Astrocyte of the cerebellum (primary cell): ENCODE measurements at regions not wholly inside any gene's neighbourhood (a gene's known extent, or its start where the extent isn't known, plus 50 kb on each side); places are given as distances from the start of the nearest gene placed in this dataset.

Source experiments
- DNase-seq: peaks from one replicate; pipeline ENCODE4 v3.0.0-alpha.2; 2011; ENCODE audit warnings: low read depth
- H3K4me3 ChIP-seq: 2 replicates; pipeline ENCODE4 v1.5.1; 2011; ENCODE audit warnings: mild to moderate bottlenecking, low read depth, low read length, moderate library complexity
- in situ Hi-C: cut with HindIII; loops from 2 replicates; pipeline ENCODE4 v1.10.0; 2017; ENCODE audit warnings: low sequenced_read_pairs
- TF ChIP-seq, protein P1 (sequence below): IDR thresholded peaks from 2 replicates; pipeline ENCODE4 v1.5.1; 2012; ENCODE audit warnings: low read length, low read depth, moderate library complexity, mild to moderate bottlenecking; ENCODE audit errors: missing control alignments

- in situ Hi-C loops: loop anchor here (5.0 kb wide), 1 partner anchor 40 kb away; no protein-coding TSS in a partner anchor
- no peak overlapping the region for H3K4me3 ChIP-seq
- TF ChIP-seq, protein P1, sequence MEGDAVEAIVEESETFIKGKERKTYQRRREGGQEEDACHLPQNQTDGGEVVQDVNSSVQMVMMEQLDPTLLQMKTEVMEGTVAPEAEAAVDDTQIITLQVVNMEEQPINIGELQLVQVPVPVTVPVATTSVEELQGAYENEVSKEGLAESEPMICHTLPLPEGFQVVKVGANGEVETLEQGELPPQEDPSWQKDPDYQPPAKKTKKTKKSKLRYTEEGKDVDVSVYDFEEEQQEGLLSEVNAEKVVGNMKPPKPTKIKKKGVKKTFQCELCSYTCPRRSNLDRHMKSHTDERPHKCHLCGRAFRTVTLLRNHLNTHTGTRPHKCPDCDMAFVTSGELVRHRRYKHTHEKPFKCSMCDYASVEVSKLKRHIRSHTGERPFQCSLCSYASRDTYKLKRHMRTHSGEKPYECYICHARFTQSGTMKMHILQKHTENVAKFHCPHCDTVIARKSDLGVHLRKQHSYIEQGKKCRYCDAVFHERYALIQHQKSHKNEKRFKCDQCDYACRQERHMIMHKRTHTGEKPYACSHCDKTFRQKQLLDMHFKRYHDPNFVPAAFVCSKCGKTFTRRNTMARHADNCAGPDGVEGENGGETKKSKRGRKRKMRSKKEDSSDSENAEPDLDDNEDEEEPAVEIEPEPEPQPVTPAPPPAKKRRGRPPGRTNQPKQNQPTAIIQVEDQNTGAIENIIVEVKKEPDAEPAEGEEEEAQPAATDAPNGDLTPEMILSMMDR: no peak
- no peak for DNase-seq
Measured at GRCh38 chr3:14252321-14253021, 73.9 kb downstream of the LSM3 start.

- no peak overlapping the region for H3K4me3 ChIP-seq
- in situ Hi-C loops: loop anchor here (5.0 kb wide), 1 partner anchor 41 kb away; no protein-coding TSS in a partner anchor
- DNase-seq: no peak
- TF ChIP-seq, protein P1: no peak
Measured at GRCh38 chr3:14253022-14253706, 74.5 kb downstream of the LSM3 start.

GRCh38 chr3:14253707-14254382 lies 75.2 kb downstream of the LSM3 start:
- no peak overlapping the region for H3K4me3 ChIP-seq
- no peak for DNase-seq
- in situ Hi-C loops: loop anchor here (5.0 kb wide), 1 partner anchor 42 kb away; no protein-coding TSS in a partner anchor
- TF ChIP-seq, protein P1: no peak

DNA sequence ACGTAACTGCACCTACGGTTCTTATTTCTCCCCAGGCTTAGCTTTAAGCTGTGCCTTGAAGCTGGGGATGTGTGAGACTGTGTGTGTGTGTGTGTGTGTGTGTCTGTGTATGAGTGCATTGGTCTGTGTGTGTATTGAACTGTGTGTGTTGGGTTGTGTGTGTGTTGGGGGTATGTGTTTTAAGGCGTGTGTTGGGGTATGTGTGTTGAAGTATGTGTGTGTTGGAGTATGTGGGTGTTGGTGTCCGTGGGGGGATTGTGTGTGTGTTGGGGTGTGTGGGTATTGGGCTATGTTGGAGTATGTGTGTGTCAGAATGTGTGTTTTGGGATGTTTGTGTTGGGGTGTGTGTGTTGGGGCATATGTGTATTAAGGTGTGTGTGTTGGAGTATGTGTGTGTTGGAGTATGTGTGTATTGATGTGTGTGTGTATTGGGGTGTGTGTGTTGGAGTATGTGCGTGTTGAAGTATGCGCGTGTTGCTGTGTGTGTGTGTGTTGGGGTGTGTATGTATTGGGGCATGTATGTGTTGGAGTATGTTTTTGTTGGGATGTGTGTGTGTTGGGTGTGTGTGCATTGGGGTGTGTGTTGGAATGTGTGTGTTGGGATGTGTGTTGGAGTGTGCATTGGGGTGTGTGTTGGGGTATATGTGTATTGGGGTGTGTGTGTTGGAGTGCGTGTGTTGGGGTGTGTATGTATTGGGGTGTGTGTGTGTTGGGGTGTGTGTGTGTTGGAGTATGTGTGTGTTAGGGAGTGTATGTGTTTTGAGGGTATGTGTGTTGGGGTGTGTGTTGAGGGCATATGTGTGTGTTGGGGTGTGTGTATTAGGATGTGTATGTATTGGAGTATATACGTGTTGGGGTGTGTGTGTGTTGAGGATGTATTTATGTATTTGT lies 76.4 kb downstream of the LSM3 start:
- DNase-seq: no peak
- TF ChIP-seq, protein P1: no peak
- in situ Hi-C loops: loop anchor here (5.0 kb wide), 1 partner anchor 43 kb away; no protein-coding TSS in a partner anchor

GRCh38 chr3:14256046-14256445 lies 77.4 kb downstream of the LSM3 start:
- peak; percentile 8 for DNase-seq
- TF ChIP-seq, protein P1: no peak
- no peak overlapping the region for H3K4me3 ChIP-seq
- in situ Hi-C loops: no loop called here

More for the DNA sequence above, 76.4 kb downstream of the LSM3 start:
- no peak overlapping the region for H3K4me3 ChIP-seq
